GM18520 (cell line): ENCODE measurements at regions not wholly inside any gene's neighbourhood (a gene's known extent, or its start where the extent isn't known, plus 50 kb on each side); places are given as distances from the start of the nearest gene placed in this dataset.

ENCODE experiments used
- ATAC-seq: cut with Tn5 transposase; IDR thresholded peaks from one replicate; pipeline ENCODE4 v1.9.1; 2021; ENCODE audit not compliant: unreplicated experiment

DNA sequence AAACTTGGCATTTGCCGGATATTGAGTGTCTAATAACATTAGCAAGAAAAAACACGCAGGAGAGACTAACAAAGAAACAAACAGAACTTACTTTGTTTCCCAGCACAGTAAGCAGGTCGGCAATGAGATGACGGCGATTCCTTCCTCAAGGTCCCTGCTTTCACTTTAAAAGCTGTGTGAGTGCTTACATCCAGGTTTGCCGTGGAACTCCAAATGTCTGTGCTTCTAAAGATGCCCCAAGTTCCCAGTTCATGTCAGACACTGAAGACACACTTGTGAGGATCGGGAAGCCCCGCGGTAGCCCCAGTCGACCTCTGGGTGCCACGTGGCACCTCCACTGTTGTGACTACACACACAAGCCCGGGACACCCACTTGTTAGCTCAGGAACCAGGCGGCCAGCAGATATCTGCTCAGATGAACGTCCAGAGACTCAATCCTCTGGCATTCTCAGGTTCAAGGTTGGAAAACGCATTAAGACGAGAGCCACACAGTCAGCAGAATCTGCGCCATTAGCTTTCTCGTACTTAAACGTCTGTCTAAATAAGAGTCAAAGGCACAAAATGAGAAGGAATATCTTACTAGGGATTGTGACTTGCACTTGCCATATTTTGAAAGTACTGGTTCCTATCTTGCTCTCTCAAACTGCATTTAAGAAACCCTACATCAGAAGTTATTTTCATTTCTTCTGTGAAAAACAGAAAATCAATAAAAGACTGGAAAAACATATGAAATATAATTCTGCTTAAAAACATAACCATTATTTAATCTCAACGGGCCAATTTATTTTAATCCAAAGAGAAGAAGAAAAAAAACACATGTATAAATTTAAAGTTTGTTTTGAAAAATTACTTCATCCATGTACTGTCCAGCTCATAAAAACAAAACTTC, 207.6 kb upstream of the KLF14 start:
- no peak for ATAC-seq

DNA sequence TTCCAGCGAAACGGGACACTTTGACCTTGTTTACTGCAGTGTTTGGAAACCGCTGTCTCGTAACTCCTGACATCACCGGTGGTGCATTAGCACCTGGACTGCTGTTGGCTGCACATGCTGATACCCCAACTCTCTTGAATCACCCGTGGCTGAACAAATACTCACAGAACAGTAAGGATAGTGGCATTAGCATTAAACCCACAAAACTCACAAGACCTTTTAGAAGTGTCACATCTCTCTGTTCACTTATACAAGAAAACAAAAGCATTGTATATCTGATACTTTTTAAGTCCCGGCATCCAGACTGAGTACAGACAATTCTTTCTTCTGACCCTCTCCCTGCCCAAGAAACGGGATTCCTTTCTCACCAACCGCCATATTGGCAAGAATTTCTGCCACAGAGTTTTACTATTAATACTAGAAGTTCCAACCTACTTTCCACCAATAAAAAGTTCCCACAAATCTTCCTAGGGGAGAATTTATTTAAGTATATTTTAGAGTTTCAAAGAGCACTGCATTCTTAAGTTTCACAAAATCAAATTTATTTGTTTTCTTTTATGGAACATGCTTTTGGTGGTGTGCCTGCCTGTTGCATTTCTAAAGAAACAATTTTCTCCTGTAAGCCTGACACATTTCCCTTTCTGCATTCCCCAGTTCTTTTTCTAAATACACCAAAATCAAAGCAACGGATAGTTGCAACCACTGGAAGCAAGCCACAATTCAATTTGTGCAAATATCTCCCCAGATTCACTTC, 208.4 kb upstream of the KLF14 start:
- ATAC-seq = no peak

DNA sequence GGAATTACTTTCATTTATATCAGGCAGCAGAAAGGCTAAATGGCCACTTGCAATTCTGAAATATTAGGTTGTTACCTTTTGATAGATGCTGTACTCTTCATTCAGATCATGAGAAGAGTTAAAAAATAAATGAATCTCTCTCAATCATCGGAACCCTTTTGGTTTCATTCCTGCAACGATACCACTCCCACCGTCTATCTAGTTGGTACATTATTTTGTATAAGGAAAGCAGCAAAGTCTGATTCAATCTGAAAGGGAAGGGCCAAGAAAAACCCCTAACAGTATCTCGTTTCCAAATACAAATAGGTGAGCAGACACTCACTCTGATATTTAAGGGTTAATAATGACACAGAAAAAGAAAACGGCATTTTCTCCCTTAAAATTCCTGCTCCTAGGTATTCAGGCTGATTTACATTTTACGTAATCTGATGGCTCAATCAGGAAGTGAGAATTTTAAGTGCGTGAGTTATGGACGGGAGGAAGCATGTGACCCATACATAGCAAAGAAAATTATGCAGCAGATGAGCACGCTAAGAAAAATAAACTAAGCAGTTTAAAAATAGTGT, 209.4 kb upstream of the KLF14 start:
- no peak for ATAC-seq

DNA sequence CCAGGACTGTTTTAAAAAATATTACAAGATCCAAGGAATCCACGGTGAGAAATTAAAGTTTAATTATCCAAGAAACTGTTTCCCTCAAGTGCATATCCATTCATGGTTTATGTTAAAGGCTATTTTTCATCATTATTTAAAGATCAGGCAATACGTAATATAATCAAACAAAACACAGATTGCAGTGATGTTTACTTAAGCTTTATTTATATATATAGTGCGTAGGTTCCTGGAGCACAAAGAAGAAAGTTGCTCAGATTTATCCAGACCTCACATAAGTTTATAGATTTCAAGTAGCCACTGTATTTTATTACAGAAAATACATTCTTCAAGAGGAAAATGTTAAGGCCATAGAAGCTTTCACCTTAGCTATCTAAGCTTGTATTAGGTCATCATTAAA, 210.0 kb upstream of the KLF14 start:
- no peak for ATAC-seq

DNA sequence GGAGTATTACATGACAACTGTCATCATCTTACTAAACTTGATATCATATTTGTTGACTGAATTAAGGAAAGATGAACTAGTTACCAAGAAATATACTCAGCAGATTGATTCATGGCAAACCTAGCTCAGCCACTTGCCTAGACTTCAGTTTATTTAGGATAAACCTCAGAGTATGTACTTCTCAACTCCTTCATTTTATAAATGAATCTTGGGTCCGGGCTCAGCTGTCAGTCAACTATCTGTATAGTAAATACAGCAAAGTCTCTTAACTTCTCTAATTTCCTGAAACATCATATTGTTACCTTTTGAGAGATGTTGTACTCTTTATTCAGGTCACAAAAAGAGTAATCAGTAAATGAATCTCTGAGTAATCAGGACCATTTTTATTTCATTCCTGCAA, 211.0 kb upstream of the KLF14 start:
- no peak for ATAC-seq

DNA sequence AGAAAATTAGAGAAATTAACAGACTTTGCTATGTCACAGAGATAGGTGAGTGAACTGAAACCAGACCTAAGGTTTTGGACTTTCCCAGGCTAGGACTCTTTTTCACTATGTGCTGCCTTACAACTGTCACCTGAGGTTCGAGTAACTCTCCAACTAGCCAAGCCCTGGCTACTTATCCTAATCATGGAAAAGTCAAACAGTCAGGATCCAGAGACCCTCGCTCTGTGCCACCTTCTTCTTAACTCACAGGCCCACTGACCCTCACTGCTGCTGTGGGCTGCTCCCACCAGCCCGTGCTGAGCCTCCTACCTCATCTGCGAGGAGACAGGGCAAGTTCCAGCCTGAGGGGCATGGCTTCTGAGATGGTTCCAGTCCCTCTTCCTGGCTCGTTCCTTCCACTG, 211.4 kb upstream of the KLF14 start:
- no peak for ATAC-seq

DNA sequence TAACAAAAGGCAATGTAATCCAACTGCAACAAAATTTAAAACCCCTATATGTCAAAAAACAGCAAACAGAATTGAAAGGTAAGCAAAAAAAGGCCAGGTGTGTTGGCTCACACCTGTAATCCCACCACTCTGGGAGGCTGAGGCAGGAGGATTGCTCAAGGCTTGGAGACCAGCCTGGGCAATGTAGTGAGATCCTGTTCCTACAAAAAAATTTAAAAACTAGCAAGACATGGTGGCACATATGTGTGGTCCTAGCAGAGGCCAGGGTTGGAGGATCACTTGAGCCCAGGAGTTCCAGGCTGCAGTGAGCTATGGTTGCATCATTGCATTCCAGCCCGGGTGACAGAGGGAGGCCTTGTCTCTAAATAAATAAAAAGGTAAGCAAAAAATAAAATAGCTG, 212.1 kb upstream of the KLF14 start:
- no peak for ATAC-seq

DNA sequence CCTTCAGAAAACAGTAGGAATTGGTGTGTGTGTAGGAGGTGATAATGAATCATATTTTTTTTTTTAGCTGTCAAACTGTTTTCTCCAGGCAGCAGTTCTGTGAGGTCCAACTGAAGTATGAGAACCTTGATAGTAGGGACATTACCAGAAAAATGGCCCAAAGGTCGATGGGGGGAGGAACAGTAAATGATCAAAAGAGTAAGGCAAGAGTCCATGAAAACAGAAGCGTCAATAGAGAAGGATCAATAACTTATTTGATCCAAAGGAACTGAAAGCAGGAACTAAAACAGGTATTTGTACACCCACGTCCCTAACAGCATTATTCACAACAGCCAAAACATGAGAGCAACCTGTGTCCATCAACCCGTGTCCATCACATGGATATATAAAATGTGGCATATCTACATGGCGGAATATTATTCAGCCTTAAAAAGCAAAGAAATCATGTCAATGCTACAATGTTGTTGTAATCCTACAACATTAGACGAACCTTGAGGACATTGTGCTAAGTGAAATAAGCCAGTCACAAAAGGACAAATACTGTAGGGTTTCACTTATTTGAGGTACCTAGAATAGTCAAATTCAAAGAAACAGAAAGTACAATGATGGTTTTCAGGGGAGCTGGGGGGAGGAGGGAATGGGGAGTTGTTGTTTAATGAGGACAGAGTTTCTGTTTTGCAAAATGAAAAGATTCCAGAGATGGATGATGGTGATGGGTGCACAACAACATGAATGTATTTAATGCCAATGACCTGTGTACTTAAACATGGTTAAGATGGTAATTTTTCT, 214.0 kb upstream of the KLF14 start:
- no peak for ATAC-seq

DNA sequence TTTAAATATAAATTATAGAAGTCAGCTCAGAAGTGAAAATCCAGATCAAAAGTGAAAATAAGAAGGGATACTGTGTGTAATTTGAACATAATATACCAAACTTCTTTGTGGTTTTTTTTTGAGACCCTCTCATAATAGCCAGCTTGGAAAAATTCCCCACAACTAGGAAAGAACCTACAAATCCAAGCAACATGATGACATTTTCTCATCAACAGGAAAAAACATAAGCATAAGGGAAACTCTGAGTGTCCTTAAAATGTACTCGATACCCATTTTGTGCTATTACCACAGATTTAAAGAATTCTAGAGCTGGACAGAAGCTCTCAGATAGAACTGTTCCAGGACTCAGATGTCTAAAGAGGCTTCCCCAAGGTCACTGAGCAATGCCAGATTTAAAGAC, 214.8 kb upstream of the KLF14 start:
- no peak for ATAC-seq

DNA sequence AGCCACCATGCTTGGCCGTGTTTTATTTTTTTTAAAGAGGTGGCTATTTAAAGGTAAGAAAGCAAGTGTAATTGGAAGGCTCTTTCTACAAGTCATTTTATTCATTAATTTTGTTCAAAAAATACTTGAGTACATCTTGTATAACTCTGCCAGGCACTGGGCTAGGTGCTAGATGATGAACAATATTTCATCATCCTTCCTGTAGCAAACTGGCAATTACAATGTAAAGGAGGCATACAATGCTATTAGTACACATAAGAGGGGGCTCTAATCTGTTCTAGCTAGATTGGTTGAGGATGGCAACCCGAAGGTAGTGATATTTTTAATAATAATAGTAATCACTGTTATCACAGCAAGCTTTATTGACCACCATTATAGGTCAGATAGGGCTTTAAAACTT, 215.5 kb upstream of the KLF14 start:
- no peak for ATAC-seq

DNA sequence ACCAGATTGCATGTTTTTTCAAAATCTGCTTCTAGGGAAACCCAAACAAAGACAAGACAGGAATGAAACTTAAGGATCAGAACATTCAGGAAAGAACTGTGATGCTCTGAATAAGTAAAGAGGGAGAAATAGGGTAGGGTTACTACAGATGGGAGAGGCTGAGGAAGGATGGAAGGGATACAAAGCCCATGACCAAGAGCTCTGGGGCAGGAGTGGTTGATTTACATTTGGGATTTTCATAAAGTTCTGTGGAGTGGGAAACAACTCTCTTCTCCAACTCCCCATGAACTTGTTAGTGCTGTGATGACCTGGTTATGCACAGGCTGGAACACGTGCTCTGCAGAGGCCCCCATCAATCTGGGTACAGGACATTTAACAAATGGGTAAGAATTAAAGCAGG, 216.0 kb upstream of the KLF14 start:
- ATAC-seq = no peak

DNA sequence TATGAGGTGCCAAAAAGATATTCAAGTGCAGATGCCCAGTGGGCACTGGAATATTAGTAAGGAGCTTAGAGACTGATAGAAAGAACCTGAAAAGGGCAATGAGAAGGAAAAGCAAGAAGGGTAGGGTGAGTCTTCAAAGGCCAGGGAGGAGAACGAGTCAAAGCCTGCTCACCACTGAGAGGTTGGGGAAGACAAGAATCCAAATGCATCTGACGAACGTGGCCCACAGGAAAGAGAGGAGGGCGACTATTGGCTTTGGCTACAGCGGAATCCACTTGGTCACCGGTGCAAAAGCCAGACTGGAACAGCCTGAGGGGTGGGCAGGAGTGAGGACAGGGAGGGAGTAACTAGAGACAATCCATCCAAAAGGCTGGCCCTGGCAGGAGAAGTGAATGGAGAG, 216.7 kb upstream of the KLF14 start:
- ATAC-seq = no peak

DNA sequence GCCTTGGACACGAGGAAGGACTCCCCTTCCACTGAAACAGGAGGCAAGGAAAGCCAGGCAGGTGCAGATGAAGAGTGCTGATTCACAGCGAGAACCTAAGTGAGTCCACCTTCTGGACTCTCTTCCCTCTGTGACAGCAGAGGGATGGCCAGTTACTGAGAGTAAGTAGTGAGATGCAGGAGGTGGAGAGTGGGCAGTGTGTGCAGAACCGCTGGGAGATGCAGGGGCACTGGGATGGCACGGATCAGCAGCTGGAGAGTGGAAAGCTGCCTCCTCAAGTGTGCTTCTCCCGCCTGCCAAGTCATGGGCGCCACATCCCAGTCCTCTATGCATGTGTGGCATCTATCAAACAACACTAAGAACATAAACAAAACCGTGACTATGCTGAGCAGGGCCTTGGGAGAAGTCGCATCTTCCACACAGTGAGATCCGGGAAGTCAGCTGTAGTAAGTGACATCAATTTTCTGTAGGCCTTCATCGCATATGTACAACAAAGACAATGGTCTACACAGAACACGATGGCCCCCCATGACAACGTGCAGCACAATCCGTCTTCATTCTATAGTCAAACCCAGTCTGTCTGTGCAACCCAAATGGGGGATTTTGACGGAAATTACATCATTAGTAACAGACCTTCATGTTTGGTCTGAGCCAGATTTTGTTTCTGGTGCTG, 217.4 kb upstream of the KLF14 start:
- ATAC-seq = no peak

DNA sequence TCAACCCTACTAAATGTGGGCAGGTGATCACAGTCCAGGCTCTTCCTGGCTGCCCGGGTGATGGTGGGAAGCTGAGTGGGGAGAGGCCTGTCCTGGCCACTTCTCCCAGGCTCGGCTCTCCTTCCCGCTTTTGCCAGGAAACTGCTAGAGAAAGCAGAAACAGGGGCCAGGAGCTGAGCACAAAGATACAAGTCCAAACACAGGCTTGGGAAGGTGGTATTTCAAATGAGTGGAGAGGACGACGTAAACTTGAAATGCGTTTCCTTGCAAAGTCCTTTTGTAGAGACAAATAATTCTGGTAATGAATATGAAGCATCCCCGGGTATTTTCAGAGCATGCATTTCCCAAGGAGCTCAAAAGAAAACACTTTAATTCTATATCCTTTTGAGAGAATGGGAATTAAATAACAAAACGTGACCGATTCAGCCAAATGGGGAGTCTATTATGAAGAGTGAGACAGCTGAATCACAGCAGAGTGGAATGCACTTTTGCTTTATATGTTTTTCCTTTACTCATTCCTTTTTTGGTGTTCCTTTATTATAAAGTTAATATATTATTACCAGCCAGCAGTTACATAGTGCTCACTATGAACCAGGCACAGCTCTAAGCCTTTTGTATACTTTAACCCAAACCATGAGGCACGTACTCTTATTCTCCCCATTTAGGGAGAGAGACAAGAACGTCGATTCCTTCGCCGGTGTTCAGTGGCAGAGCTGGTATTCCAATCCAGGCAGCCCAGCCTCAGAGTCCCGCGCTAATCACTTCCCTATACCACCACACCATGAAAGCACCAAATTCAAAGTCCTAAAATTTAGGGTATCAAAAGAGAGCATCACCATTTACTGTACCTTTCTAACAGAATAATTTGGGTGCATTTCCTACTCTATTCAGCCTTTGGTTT, 218.2 kb upstream of the KLF14 start:
- no peak for ATAC-seq

DNA sequence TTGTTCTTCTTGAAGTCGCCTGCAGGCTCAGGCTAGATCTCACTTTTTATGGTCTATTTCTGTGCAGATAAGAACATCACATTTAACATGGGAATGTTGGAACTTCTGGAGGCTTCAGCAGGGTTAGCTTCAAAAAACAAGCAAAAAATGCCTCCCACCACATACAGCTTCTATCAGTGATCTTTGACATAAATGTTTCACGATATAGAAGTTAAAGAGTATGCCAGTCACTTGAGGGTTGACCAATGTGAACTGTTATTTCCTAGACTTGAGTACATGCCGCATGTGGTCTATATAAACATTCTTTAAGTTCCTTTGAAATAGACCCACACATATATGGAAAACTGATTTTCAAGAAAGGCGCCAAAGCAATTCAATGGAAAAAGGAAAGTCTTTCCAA, 219.2 kb upstream of the KLF14 start:
- no peak for ATAC-seq

DNA sequence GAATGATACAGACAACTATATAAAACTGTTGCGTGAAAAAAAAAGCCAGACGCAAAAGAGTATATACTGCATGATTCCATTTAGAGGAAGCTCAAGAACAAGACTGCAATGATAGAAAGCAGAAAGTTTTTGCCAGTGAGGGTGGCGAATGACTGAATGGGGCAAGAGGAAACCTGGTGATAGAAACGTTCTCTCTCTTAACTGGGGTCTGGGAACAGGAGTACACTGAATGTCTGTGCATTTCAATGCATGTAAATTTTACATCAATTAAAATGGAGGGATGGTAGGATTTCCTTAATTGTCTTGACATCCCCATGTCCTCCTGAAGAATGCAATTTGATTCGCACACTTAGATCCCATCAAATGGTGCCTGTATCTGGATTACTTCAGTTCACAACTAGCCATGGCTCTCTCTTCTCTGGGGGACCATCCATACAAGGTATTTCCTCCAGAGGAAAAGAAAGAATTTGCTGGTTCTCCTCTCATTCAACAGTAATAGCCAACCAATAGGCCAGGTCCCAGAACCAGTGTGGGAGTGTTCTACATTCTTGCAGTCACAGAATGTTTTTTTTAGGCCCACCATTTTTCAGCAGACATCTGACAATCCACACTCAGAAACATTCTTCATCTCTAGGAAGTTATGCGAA, 221.0 kb upstream of the KLF14 start:
- no peak for ATAC-seq

DNA sequence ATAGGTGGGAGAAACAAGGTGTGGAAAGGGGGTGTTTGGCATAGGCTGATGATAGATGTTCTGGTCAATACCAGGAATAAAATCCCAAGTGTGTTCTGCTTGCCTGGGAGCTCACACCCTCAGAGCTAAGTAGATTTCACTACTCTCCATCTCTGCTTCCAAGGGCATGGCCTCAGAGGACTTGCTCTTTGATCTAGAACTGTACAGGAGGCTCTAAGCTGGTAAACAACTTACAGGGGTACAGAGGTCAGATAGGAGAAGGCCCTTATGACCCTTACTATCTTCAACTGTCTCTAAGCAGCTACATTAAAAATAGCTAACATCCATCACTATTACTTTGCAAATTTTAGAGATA, 221.5 kb upstream of the KLF14 start:
- no peak for ATAC-seq

DNA sequence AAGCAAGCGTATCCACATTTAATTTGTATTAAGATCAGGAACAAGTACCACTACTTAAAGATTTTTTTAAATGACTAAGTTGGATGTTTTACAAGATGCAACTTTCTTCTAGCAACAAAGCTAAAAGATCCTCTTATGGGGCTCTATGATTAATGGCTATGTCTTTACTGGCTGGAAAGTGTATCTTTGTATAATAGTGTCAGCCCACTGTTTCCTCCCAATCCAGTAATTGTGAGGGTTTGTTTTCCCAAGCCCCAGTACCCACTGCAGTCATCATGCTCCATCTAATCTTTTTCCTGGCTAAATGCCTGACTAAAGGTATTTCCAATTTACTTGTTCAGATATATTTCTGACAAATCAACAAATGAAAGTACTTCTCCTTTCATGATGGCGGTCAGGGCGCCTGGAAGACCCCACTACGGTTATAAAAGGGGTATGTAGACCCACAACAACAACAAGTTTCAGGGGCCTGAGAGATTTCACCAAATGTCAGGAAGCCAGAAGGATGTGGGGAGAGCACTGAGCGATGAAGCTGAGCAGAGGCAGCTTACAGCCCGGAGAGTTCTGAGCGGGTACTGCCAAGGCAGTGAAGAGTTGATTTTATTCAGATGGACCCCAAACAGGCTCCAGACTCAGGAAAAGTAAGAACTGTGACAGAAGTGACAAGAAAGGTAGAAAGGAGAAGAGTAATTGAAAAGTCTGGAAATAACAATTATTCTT, 222.6 kb upstream of the KLF14 start:
- ATAC-seq = no peak

DNA sequence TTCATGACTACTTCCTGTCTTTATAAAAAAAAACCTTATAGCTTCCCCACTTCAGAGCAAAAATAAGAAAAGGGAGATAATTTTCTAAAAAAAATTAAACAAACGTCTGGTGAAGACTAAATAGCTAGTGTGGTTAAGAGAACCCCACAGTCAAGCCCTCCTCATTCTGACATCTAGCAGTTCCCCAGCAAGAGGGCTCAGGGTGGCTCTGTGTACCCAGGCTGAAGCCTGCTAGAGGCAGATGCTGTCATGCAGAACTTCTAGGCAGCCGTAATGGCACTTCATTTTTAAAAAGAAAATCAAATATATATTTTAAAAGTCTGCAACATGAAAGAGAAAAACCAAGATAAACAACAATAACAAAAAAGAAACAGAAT, 223.1 kb upstream of the KLF14 start:
- ATAC-seq = no peak
